DOHH2 (cell line): ENCODE measurements at regions not wholly inside any gene's neighbourhood (a gene's known extent, or its start where the extent isn't known, plus 50 kb on each side); places are given as distances from the start of the nearest gene placed in this dataset.
"Not testable (repeated sequence)": the region's sequence is repeated elsewhere in the genome, so short reads cannot be mapped to it uniquely, and the experiment has no call there.

Source experiments
- CTCF ChIP-seq: fragments of 200-600 bp; sonication (generic); IDR thresholded peaks from one replicate; pipeline ENCODE4 v1.5.1; 2014; ENCODE audit warnings: antibody characterized with exemption, mild to moderate bottlenecking, low read depth, low read length; ENCODE audit not compliant: poor library complexity, severe bottlenecking
- EZH2phosphoT487 ChIP-seq: fragments of 200-600 bp; sonication (generic); IDR thresholded peaks from 2 replicates; pipeline ENCODE4 v1.6.1; 2017; ENCODE audit warnings: borderline replicate concordance, mild to moderate bottlenecking, antibody characterized with exemption, low read length, moderate library complexity, mixed read lengths

- not testable (repeated sequence) for TF ChIP-seq CTCF, EZH2phosphoT487
These were observed 231.4 kb downstream of the SPATA31A6 start for GRCh38 chr9:42414865-42415264.
